GM12865 (cell line): ENCODE measurements at regions not wholly inside any gene's neighbourhood (a gene's known extent, or its start where the extent isn't known, plus 50 kb on each side); places are given as distances from the start of the nearest gene placed in this dataset.
A peak's percentile ranks its signal among the peaks of the same experiment; 100 is the strongest.

ENCODE experiments used
- DNase-seq: peaks from one replicate; pipeline ENCODE4 v3.0.0; 2010; ENCODE audit warnings: low read depth
- H3K4me3 ChIP-seq: 2 replicates; pipeline ENCODE4 v1.5.1; 2011; ENCODE audit warnings: mild to moderate bottlenecking, low read depth, low read length, control low read depth
- TF ChIP-seq, protein P1 (sequence below): IDR thresholded peaks from 2 replicates; pipeline ENCODE4 v1.5.1; 2011; ENCODE audit warnings: low read length, control low read depth, low read depth, inconsistent platforms; ENCODE audit not compliant: insufficient read depth; ENCODE audit errors: missing control alignments

DNA sequence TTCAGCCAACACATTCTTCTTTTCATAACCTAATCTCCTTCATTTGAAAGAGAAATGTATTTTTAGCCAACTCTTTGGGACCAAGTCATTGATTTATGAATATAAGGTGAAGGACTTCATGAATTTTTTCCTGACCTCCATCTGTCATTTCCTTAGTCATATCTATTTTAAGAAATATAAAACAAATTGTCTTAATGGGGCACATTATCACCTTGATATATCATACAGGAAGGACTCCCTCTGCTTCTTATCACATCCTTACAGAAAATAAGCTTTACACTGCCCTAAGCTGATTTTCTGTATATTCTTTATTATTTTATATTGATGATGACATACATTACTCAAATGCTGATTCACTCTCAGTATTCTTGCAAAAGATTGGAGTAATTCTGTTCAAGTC, 1076.2 kb downstream of the TDRD15 start:
- H3K4me3 ChIP-seq: no peak overlapping the region
- DNase-seq: no peak
- TF ChIP-seq, protein P1, sequence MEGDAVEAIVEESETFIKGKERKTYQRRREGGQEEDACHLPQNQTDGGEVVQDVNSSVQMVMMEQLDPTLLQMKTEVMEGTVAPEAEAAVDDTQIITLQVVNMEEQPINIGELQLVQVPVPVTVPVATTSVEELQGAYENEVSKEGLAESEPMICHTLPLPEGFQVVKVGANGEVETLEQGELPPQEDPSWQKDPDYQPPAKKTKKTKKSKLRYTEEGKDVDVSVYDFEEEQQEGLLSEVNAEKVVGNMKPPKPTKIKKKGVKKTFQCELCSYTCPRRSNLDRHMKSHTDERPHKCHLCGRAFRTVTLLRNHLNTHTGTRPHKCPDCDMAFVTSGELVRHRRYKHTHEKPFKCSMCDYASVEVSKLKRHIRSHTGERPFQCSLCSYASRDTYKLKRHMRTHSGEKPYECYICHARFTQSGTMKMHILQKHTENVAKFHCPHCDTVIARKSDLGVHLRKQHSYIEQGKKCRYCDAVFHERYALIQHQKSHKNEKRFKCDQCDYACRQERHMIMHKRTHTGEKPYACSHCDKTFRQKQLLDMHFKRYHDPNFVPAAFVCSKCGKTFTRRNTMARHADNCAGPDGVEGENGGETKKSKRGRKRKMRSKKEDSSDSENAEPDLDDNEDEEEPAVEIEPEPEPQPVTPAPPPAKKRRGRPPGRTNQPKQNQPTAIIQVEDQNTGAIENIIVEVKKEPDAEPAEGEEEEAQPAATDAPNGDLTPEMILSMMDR: no peak

DNA sequence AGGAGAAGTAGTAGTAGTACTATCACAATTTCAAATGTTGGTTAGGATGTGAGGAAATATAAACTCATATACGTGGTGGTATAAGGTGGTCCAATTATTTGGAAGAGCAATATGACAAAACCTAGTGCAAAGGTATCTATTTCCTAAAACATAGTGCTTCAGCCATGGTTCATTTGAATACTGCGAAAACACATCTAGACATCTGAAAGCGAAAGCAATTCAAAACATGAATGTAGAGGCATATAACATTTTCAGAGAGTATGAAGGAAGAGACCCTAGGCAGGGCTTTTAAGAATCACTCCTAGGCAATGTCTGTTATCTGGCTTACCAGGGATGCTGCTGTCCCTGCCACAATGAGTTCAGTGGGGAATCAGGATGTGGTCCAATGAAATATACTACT, 1085.8 kb downstream of the TDRD15 start:
- TF ChIP-seq, protein P1: no peak
- peak; percentile 1 for DNase-seq
- no peak overlapping the region for H3K4me3 ChIP-seq

DNA sequence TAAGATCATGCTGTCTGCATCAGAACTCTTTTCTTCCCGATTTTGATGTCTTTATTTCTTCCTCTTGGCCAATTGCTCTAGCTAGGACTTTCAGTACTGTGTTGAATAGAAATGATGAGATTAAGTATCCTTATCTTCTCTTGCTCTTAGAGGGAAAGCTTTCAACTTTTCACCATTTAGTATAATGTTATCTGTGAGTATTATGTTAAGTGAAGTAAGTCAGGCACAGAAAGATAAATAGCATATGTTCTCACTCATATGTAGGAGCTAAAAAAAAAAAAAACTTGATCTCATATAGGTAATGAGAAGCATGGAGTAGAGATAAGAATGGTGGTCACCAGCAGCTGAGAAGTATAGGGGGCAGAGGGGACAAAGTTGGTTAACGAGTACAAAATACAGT, 1089.5 kb downstream of the TDRD15 start:
- no peak overlapping the region for H3K4me3 ChIP-seq
- DNase-seq: no peak
- TF ChIP-seq, protein P1: no peak

DNA sequence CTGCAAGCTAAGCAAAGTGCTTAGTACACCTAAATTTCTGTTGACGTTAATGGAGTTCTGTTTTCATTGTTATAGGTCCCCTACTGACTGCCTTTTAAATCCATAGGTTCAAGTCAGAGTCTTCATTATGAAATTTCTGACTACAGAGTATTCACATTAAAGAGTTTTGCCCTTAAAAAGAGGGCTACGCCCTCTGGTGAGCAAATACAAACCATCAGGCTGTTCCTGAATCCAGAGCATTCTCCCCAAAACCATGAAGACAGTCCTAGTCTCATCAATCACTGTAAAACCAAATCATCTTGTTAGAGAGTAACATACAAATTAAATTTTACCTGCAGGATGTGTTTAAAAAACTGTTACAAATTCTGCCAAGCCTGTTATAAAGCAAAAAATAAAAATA, 1091.7 kb downstream of the TDRD15 start:
- H3K4me3 ChIP-seq: no peak overlapping the region
- TF ChIP-seq, protein P1: no peak
- DNase-seq: no peak

DNA sequence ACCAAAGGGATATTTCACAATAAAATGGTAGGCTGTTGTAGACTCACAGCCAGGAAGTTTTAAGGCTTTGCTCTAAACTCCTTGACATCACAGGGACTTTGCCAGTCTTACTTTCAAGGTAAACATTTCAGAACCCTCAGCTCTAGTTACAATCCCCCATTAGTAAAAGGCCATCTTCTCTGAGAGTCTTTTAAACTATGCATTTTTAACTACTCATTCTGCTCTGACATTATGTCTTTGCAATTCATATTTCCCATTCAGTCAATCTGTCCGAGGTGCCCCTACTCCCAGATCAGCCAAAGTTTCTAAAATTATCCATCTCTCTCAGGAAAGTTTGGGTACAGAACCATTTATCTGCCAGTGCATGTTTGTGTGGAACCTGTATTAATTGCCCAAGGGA, 1094.1 kb downstream of the TDRD15 start:
- DNase-seq: no peak
- H3K4me3 ChIP-seq: no peak overlapping the region
- TF ChIP-seq, protein P1: no peak

DNA sequence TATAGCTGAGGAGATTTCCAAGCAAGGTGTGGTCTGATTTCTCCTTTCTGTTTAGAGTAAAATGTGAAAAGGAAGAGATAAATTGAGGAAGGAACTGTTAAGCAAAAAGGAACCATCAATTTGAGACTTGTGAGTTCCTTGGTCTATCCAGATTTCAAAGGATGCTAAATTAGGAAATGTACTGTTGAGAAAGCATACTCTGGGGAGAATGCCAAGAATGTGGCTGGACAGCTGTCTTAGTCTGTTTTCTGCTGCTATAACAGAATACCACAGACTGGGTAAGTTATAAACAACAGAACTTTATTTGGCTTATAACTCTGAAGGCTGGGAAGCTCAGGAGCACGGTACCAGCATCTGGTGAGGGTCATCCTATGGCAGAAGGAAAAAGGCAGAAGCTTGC, 1097.2 kb downstream of the TDRD15 start:
- no peak overlapping the region for H3K4me3 ChIP-seq
- DNase-seq: no peak
- TF ChIP-seq, protein P1: no peak

DNA sequence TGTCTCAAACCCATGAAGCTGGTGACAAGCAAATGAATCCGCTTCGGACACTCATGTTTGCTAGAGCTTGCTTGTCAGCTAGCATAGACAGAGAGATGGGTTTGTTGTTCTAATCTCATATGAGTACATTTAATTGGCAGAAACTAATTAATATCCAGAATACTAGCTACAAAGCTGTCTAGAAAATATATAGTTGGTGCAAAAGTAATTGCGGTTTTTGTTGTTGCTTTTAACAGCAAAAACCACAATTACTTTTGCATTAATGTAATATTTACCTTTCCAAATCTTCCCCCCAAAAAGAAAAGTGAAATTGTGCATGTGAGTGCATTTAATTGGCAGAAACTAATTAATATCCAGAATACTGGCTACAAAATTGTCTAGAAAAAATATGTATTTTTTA, 1115.2 kb downstream of the TDRD15 start:
- TF ChIP-seq, protein P1: no peak
- H3K4me3 ChIP-seq: no peak overlapping the region
- DNase-seq: no peak
